ENCODE measurements at regions not wholly inside any gene's neighbourhood (a gene's known extent, or its start where the extent isn't known, plus 50 kb on each side); places are given as distances from the start of the nearest gene placed in this dataset.

DNA sequence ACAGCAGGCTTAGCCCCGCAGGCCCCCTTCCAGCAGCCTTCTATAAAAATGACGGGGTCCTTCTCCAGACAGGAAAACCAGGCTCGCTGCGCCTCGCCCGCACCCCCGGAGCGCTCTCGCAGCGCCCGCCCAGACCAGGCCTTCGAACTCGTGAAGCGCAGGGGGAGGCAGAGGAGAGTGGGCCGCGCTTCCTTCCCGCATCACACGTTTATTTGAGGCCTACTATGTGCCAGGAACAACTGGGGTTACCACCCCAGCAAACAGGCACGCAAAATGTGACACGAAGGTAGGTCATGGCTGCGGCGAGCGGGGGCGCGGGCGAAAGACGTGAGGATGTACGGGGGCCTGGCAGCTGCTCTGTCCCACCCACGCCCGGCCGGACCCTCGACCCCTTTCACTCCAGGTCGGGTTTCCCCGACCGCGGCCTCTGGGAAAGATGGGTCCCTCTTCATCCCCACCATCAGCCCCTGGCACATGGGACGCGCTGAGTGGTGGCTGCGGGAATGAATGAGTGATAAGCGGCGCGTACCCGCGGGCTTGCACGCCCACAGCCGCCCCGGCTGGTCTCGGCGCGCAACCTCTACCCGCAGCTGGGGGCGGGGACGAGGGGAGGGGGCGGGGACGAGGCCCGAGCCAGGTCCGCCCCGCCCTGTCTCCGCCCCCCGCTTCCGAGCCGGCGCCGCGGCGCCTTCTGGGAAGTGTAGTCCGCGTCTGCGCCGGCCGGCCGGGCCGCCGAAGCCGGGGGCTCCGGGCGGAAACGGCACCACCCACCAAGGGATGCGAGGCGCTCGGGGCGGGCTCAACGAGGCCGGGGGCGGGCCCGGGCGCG lies 59.1 kb downstream of the ZNF467 start (continued):
- TF ChIP-seq TAF1 (IDR thresholded peaks at IDR 0.05; ENCODE audit: low read depth, low read length) (peak; percentile 37; the same call in 1 of the 2 replicates), HDAC2 (IDR thresholded peaks at IDR 0.05; ENCODE audit: borderline replicate concordance in 1 of 2, low read depth in 2 of 2, low read length in 2 of 2) (0 out of 4 replicates have a peak, but pooled peaks of 1 of the 2 experiments have one; percentile 46), SP4 (IDR thresholded peaks at IDR 0.05; ENCODE audit: low read length) (0 out of 2 replicates have a peak, but pooled peaks have one; percentile 38), PHF8 (conservative IDR thresholded peaks at IDR 0.05; ENCODE audit: low read depth, low read length) (peak; percentile 36), JUN (IDR thresholded peaks at IDR 0.05; ENCODE audit: low read depth, low read length) (no peak), SIX5 (IDR thresholded peaks at IDR 0.05; ENCODE audit: low read depth, low read length) (peak; percentile 32; the same call in 1 of the 2 replicates), CBX5 (IDR thresholded peaks at IDR 0.05; ENCODE audit: low read depth, low read length) (no peak), CREB1 (IDR thresholded peaks at IDR 0.05) (peak; percentile 44; the same call in 1 of the 2 replicates), CTBP2 (IDR thresholded peaks at IDR 0.05; ENCODE audit: borderline replicate concordance, insufficient read depth, insufficient read length, low read length) (peak; percentile 50), ASH2L (IDR thresholded peaks at IDR 0.05; ENCODE audit: low read length) (peak; percentile 61), SIN3A (conservative IDR thresholded peaks at IDR 0.05 in 1 of 2, IDR thresholded peaks at IDR 0.05 in 1 of 2; ENCODE audit: low read depth in 1 of 2, low read length in 2 of 2) (no peak), HDAC6 (IDR thresholded peaks at IDR 0.05; ENCODE audit: low read depth, low read length) (no peak), E2F6 (IDR thresholded peaks at IDR 0.05) (peak; percentile 80), TBP (IDR thresholded peaks at IDR 0.05; ENCODE audit: low read depth, low read length) (no peak), POLR2A (IDR thresholded peaks at IDR 0.05; ENCODE audit: control extremely low read depth in 1 of 2, low read depth in 2 of 2, low read length in 2 of 2) (no peak), CHD2 (IDR thresholded peaks at IDR 0.05; ENCODE audit: low read length) (no peak), RBBP5 (IDR thresholded peaks at IDR 0.05; ENCODE audit: borderline replicate concordance, low read depth, low read length) (0 out of 2 replicates have a peak, but pooled peaks have one; percentile 30), CBX8 (IDR thresholded peaks at IDR 0.05; ENCODE audit: borderline replicate concordance, low read depth, low read length) (no peak), SP1 (IDR thresholded peaks at IDR 0.05; ENCODE audit: low read depth, low read length) (peak; percentile 25; the same call in 1 of the 2 replicates), POU5F1 (IDR thresholded peaks at IDR 0.05; ENCODE audit: low read depth, low read length) (no peak), GTF2F1 (IDR thresholded peaks at IDR 0.05; ENCODE audit: borderline replicate concordance, low read depth, low read length) (no peak), TCF12 (IDR thresholded peaks at IDR 0.05; ENCODE audit: low read depth, low read length) (no peak), RXRA (IDR thresholded peaks at IDR 0.05; ENCODE audit: insufficient read depth, low read depth, low read length) (no peak)
- TF ChIP-seq, protein P1, sequence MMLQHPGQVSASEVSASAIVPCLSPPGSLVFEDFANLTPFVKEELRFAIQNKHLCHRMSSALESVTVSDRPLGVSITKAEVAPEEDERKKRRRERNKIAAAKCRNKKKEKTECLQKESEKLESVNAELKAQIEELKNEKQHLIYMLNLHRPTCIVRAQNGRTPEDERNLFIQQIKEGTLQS (IDR thresholded peaks at IDR 0.05; ENCODE audit: insufficient read depth, low read depth, low read length): no peak

Data from H1 (cell line).